Transverse colon (tissue), 3 donors: ENCODE measurements at regions not wholly inside any gene's neighbourhood (a gene's known extent, or its start where the extent isn't known, plus 50 kb on each side); places are given as distances from the start of the nearest gene placed in this dataset.

Source experiments
- EP300 ChIP-seq: sonication (generic); formaldehyde crosslinking; IDR thresholded peaks from one replicate; pipeline ENCODE4 v1.6.1; 2017; ENCODE audit warnings: antibody characterized with exemption, low read depth
- POLR2A ChIP-seq: fragments of 450-650 bp; IDR thresholded peaks from one replicate; pipeline ENCODE4 v1.6.1; 2016; ENCODE audit warnings: antibody characterized with exemption, mild to moderate bottlenecking, moderate library complexity
- TF ChIP-seq, protein P1 (sequence below), 5 experiments: fragments of 200-600 bp in 3 of 5; fragments of 450-650 bp in 2 of 5; sonication (generic) in 3 of 5; IDR thresholded peaks; 1 replicate in 2 of 5; 2 replicates in 3 of 5; pipeline ENCODE4 v1.5.1; 2016 to 2017; ENCODE audit warnings: antibody characterized with exemption in 5 of 5, inconsistent platforms in 3 of 5, mild to moderate bottlenecking in 2 of 5, moderate library complexity in 1 of 5

DNA sequence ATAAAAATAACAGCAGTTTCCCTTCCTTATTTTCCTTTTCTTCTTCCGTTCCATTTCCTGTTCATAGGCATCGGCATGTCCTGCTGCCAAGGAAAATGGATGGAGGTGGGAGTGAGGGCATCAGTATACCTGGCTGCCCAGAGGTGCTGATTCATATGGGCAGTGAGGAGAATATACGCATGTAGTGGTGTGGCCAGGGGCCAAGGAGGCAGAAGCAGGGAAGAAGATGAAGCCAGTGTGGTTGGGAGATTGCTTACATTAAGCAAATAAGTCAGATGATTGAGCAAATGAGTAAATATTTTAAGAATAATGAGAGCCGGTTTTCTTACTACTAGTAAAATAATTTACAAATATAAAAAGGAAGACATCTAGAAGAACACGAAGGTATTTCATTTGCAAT is 344.9 kb upstream of the PAPPA start:
- TF ChIP-seq POLR2A (no peak), EP300 (no peak)
- TF ChIP-seq, protein P1, sequence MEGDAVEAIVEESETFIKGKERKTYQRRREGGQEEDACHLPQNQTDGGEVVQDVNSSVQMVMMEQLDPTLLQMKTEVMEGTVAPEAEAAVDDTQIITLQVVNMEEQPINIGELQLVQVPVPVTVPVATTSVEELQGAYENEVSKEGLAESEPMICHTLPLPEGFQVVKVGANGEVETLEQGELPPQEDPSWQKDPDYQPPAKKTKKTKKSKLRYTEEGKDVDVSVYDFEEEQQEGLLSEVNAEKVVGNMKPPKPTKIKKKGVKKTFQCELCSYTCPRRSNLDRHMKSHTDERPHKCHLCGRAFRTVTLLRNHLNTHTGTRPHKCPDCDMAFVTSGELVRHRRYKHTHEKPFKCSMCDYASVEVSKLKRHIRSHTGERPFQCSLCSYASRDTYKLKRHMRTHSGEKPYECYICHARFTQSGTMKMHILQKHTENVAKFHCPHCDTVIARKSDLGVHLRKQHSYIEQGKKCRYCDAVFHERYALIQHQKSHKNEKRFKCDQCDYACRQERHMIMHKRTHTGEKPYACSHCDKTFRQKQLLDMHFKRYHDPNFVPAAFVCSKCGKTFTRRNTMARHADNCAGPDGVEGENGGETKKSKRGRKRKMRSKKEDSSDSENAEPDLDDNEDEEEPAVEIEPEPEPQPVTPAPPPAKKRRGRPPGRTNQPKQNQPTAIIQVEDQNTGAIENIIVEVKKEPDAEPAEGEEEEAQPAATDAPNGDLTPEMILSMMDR (IDR thresholded peaks at IDR 0.05) = no peak
